NCI-H2227 treated with DMSO at 0.1 percent for 48 hours (cell line): ENCODE measurements at regions not wholly inside any gene's neighbourhood (a gene's known extent, or its start where the extent isn't known, plus 50 kb on each side); places are given as distances from the start of the nearest gene placed in this dataset.
"Not testable (repeated sequence)": the region's sequence is repeated elsewhere in the genome, so short reads cannot be mapped to it uniquely, and the experiment has no call there.

Experiments
- DNase-seq: peaks from one replicate; lab custom pipeline; 2025; lab: John Stamatoyannopoulos, UW

- not testable (repeated sequence) for DNase-seq
Measured at GRCh38 chr7:67916111-67916510, 919.5 kb downstream of the TYW1 start.

GRCh38 chr7:67916571-67917436 lies 920.2 kb downstream of the TYW1 start:
- no peak for DNase-seq

- no peak for DNase-seq
Measured at GRCh38 chr7:67917437-67917755, 920.8 kb downstream of the TYW1 start.

- no peak for DNase-seq
Measured at GRCh38 chr7:67918158-67918557, 921.5 kb downstream of the TYW1 start.

GRCh38 chr7:67923286-67923685 lies 926.7 kb downstream of the TYW1 start:
- DNase-seq, result no peak

- no peak for DNase-seq
Measured at GRCh38 chr7:67928141-67928540, 931.5 kb downstream of the TYW1 start.

GRCh38 chr7:67936447-67936846 lies 939.8 kb downstream of the TYW1 start:
- not testable (repeated sequence) for DNase-seq

GRCh38 chr7:67940400-67940799 lies 943.8 kb downstream of the TYW1 start:
- no peak for DNase-seq

GRCh38 chr7:67947191-67947590 lies 950.6 kb downstream of the TYW1 start:
- DNase-seq, result no peak

GRCh38 chr7:67947646-67948045 lies 951.0 kb downstream of the TYW1 start:
- no peak for DNase-seq

- DNase-seq, result no peak
Measured at GRCh38 chr7:67950321-67951083, 953.9 kb downstream of the TYW1 start.

- DNase-seq, result no peak
Measured at GRCh38 chr7:67955061-67955460, 958.4 kb downstream of the TYW1 start.

GRCh38 chr7:67962863-67963262 lies 966.2 kb downstream of the TYW1 start:
- DNase-seq, result no peak

GRCh38 chr7:67976490-67976889 lies 979.9 kb downstream of the TYW1 start:
- no peak for DNase-seq

- no peak for DNase-seq
Measured at GRCh38 chr7:67983486-67983885, 986.9 kb downstream of the TYW1 start.

- DNase-seq, result no peak
Measured at GRCh38 chr7:67984326-67984725, 987.7 kb downstream of the TYW1 start.

GRCh38 chr7:67989142-67989541 lies 992.5 kb downstream of the TYW1 start:
- no peak for DNase-seq

- no peak for DNase-seq
Measured at GRCh38 chr7:67990003-67990402, 993.4 kb downstream of the TYW1 start.

GRCh38 chr7:67990716-67991115 lies 994.1 kb downstream of the TYW1 start:
- no peak for DNase-seq

- no peak for DNase-seq
Measured at GRCh38 chr7:67992287-67992686, 995.7 kb downstream of the TYW1 start.

- DNase-seq, result no peak
Measured at GRCh38 chr7:68005992-68006391, 1009.4 kb downstream of the TYW1 start.

GRCh38 chr7:68006619-68007018 lies 1010.0 kb downstream of the TYW1 start:
- DNase-seq, result no peak

GRCh38 chr7:68009716-68010115 lies 1013.1 kb downstream of the TYW1 start:
- DNase-seq, result no peak
